ENCODE measurements at regions not wholly inside any gene's neighbourhood (a gene's known extent, or its start where the extent isn't known, plus 50 kb on each side); places are given as distances from the start of the nearest gene placed in this dataset.

- POLR2A ChIA-PET: no interaction called here
- TF ChIP-seq CTCF (IDR thresholded peaks at IDR 0.05; ENCODE audit: control extremely low read depth, extremely low read depth, low read depth, missing control alignments): no peak
- CTCF ChIA-PET: no interaction called here
- no peak for DNase-seq (ENCODE audit: extremely low spot score)
These were observed 95.4 kb upstream of the KLF14 start for GRCh38 chr7:130829415-130829814.

- TF ChIP-seq CTCF (IDR thresholded peaks at IDR 0.05; ENCODE audit: control extremely low read depth, extremely low read depth, low read depth, missing control alignments): no peak
- POLR2A ChIA-PET: no interaction called here
- CTCF ChIA-PET: interaction anchor here (1.0 to 2.8 kb wide), 4 partner anchors 9 to 759 kb away, joined by 3 to 9 read pairs (median 6); no protein-coding TSS in a partner anchor
- no peak for DNase-seq (ENCODE audit: extremely low spot score)
These were observed 97.3 kb upstream of the KLF14 start for GRCh38 chr7:130831322-130831721.

DNA sequence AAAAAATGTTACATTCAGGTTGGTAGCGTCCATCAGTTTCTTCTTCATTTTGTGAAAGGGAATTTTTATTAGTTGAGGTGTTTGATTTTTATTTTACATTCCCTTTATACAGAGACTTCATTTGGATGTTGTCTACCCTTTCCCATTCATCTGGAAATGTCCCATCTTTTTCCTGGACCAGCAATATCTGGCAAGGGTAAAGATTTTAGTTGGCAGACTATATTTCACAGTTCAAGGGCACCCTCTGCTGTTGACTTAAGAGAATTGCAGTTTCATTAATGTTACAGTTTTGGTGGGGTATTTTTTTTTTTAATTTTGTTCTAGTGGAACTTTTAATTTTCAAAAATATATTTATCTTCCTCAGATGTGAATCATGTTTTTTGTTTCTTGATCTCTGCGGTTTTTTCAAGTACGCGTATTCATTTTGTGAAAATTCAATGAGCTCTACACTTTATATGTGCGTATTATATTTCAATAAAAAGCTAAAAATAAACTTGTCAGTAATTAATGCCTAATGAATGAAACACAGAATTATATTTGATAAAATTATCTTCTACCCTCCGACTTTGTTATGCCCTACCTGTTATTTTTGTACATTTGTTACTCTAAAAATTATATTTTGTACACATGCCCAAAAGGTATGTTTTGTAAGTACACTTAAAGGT is 97.9 kb upstream of the KLF14 start:
- ChIA-PET POLR2A (no interaction called here), CTCF (interaction anchor here (0.6 to 2.8 kb wide), 18 partner anchors 8 to 768 kb away, joined by 3 to 9 read pairs (median 3); no protein-coding TSS in a partner anchor)
- peak; percentile 72 for TF ChIP-seq CTCF (IDR thresholded peaks at IDR 0.05; ENCODE audit: control extremely low read depth, extremely low read depth, low read depth, missing control alignments)
- DNase-seq (ENCODE audit: extremely low spot score): peak; percentile 60

- POLR2A ChIA-PET: no interaction called here
- no peak for TF ChIP-seq CTCF (IDR thresholded peaks at IDR 0.05; ENCODE audit: control extremely low read depth, extremely low read depth, low read depth, missing control alignments)
- DNase-seq (ENCODE audit: extremely low spot score): peak; percentile 46
- CTCF ChIA-PET: no interaction called here
These were observed 104.7 kb upstream of the KLF14 start for GRCh38 chr7:130838738-130839137.

- ChIA-PET POLR2A (no interaction called here), CTCF (interaction anchor here (1.1 to 2.6 kb wide), 5 partner anchors 11 to 55 kb away, joined by 3 to 7 read pairs (median 3); no protein-coding TSS in a partner anchor)
- no peak for DNase-seq (ENCODE audit: extremely low spot score)
- no peak for TF ChIP-seq CTCF (IDR thresholded peaks at IDR 0.05; ENCODE audit: control extremely low read depth, extremely low read depth, low read depth, missing control alignments)
These were observed 106.6 kb upstream of the KLF14 start for GRCh38 chr7:130840599-130840998.

DNA sequence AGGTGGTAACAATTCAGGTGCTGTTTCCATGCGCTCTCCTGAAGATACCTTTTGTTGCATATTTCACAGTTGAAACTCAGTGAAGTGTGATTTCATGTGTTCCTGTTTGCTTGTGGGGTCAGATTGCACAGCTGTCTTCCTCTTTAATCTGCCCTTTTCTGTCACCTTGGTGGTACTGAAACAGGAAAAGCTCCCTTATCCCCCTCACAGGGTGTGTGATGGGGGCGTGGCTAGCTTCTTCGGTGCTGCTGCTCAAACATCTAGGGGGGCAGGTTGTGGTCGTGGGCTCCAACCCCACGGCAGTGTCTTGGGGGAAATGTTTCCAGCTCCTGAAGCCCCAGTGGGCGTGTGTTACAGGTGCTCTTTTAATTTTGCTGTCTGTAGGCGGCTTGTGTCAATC is 107.4 kb upstream of the KLF14 start:
- CTCF ChIA-PET: interaction anchor here (1.2 to 2.6 kb wide), 2 partner anchors 9 to 14 kb away, joined by 4 to 7 read pairs; no protein-coding TSS in a partner anchor
- DNase-seq (ENCODE audit: extremely low spot score): no peak
- TF ChIP-seq CTCF (IDR thresholded peaks at IDR 0.05; ENCODE audit: control extremely low read depth, extremely low read depth, low read depth, missing control alignments): no peak
- POLR2A ChIA-PET: no interaction called here
